Right ventricle myocardium inferior (tissue), 1 donor: ENCODE measurements at regions not wholly inside any gene's neighbourhood (a gene's known extent, or its start where the extent isn't known, plus 50 kb on each side); places are given as distances from the start of the nearest gene placed in this dataset.
"Not testable (repeated sequence)": the region's sequence is repeated elsewhere in the genome, so short reads cannot be mapped to it uniquely, and the experiment has no call there.

Experiments
- ATAC-seq: fragments of 200-7000 bp; cut with Tn5 transposase; one replicate; pipeline ENCODE4 v1.9.1; 2020; ENCODE audit warnings: mild to moderate bottlenecking, moderate library complexity
- DNase-seq: peaks from one replicate; pipeline ENCODE4 v3.0.0; 2021; ENCODE audit errors: missing footprints
- intact Hi-C: fragments of 100-400 bp; cut with DNase I; formaldehyde crosslinking; loops from one replicate; pipeline ENCODE4 v1.11.0; 2022
- donor health status: DM: no; HTN: yes; CAD: no; lungs with severe emphysema.

- no peak for ATAC-seq
- intact Hi-C loops, result no loop called here
These were observed 141.6 kb downstream of the CDRT15L2 start for GRCh38 chr17:20721171-20721570.

GRCh38 chr17:20724391-20724790 lies 144.9 kb downstream of the CDRT15L2 start:
- intact Hi-C loops, DNase-seq, ATAC-seq: not testable (repeated sequence)

More at GRCh38 chr17:20721171-20721570, 141.6 kb downstream of the CDRT15L2 start:
- DNase-seq, result no peak

- intact Hi-C loops, DNase-seq, ATAC-seq: not testable (repeated sequence)
These were observed 147.7 kb downstream of the CDRT15L2 start for GRCh38 chr17:20727201-20727600.

- intact Hi-C loops, result no loop called here
- DNase-seq (no peak), ATAC-seq (no peak)
These were observed 148.7 kb downstream of the CDRT15L2 start for GRCh38 chr17:20728181-20728580.

GRCh38 chr17:20731131-20731530 lies 151.6 kb downstream of the CDRT15L2 start:
- not testable (repeated sequence) for DNase-seq

GRCh38 chr17:20733923-20734322 lies 154.4 kb downstream of the CDRT15L2 start:
- ATAC-seq (no peak), DNase-seq (no peak)
- intact Hi-C loops, result no loop called here

More at GRCh38 chr17:20731131-20731530, 151.6 kb downstream of the CDRT15L2 start:
- ATAC-seq, intact Hi-C loops: not testable (repeated sequence)

- intact Hi-C loops, result no loop called here
These were observed 156.3 kb downstream of the CDRT15L2 start for GRCh38 chr17:20735796-20736195.

GRCh38 chr17:20737636-20738035 lies 158.1 kb downstream of the CDRT15L2 start:
- intact Hi-C loops, ATAC-seq, DNase-seq: not testable (repeated sequence)

More at GRCh38 chr17:20735796-20736195, 156.3 kb downstream of the CDRT15L2 start:
- no peak for ATAC-seq
- DNase-seq, result no peak

GRCh38 chr17:20771104-20771503 lies 191.6 kb downstream of the CDRT15L2 start:
- no peak for ATAC-seq
- intact Hi-C loops, result no loop called here
- DNase-seq, result no peak

GRCh38 chr17:20774472-20775135 lies 195.1 kb downstream of the CDRT15L2 start:
- intact Hi-C loops, result no loop called here
- DNase-seq (no peak), ATAC-seq (no peak)

GRCh38 chr17:20775331-20775730 lies 195.8 kb downstream of the CDRT15L2 start:
- DNase-seq, result no peak
- intact Hi-C loops, result no loop called here
- no peak for ATAC-seq

GRCh38 chr17:20779521-20779920 lies 200.0 kb downstream of the CDRT15L2 start:
- ATAC-seq (no peak), DNase-seq (no peak)
- intact Hi-C loops, result no loop called here

- ATAC-seq (no peak), DNase-seq (no peak)
- intact Hi-C loops, result no loop called here
These were observed 201.7 kb downstream of the CDRT15L2 start for GRCh38 chr17:20781260-20781659.

GRCh38 chr17:20781869-20782268 lies 202.3 kb downstream of the CDRT15L2 start:
- DNase-seq, intact Hi-C loops, ATAC-seq: not testable (repeated sequence)

- ATAC-seq (no peak), DNase-seq (no peak)
- intact Hi-C loops, result no loop called here
These were observed 203.6 kb downstream of the CDRT15L2 start for GRCh38 chr17:20783091-20783490.

GRCh38 chr17:20784100-20784665 lies 204.7 kb downstream of the CDRT15L2 start:
- intact Hi-C loops, result no loop called here
- ATAC-seq (no peak), DNase-seq (no peak)

GRCh38 chr17:20787281-20787680 lies 207.8 kb downstream of the CDRT15L2 start:
- DNase-seq, result no peak
- intact Hi-C loops, result no loop called here
- no peak for ATAC-seq

- intact Hi-C loops, result no loop called here
- DNase-seq (no peak), ATAC-seq (no peak)
These were observed 212.1 kb downstream of the CDRT15L2 start for GRCh38 chr17:20791626-20792025.

GRCh38 chr17:20794532-20794931 lies 215.0 kb downstream of the CDRT15L2 start:
- ATAC-seq, DNase-seq, intact Hi-C loops: not testable (repeated sequence)

- DNase-seq (no peak), ATAC-seq (no peak)
- intact Hi-C loops, result no loop called here
These were observed 217.8 kb downstream of the CDRT15L2 start for GRCh38 chr17:20797292-20797691.
